ENCODE measurements at regions not wholly inside any gene's neighbourhood (a gene's known extent, or its start where the extent isn't known, plus 50 kb on each side); places are given as distances from the start of the nearest gene placed in this dataset.

GRCh38 chr10:4655406-4655805 is 170.6 kb upstream of the AKR1E2 start:
- DNase-seq (ENCODE audit: extremely low read depth, low read depth) = no peak
- no peak for TF ChIP-seq CTCF (IDR thresholded peaks at IDR 0.05; ENCODE audit: low read depth, low read length)

- TF ChIP-seq CTCF (IDR thresholded peaks at IDR 0.05; ENCODE audit: low read depth, low read length) = no peak
Measured at GRCh38 chr10:4654496-4654895, 171.5 kb upstream of the AKR1E2 start.

GRCh38 chr10:4653160-4653559 is 172.8 kb upstream of the AKR1E2 start:
- TF ChIP-seq CTCF (IDR thresholded peaks at IDR 0.05; ENCODE audit: low read depth, low read length) = no peak
- no peak for DNase-seq (ENCODE audit: extremely low read depth, low read depth)

More at GRCh38 chr10:4654496-4654895, 171.5 kb upstream of the AKR1E2 start:
- no peak for DNase-seq (ENCODE audit: extremely low read depth, low read depth)

GRCh38 chr10:4652111-4653010 is 173.6 kb upstream of the AKR1E2 start:
- TF ChIP-seq CTCF (IDR thresholded peaks at IDR 0.05; ENCODE audit: low read depth, low read length) = no peak
- DNase-seq (ENCODE audit: extremely low read depth, low read depth) = no peak

GRCh38 chr10:4651404-4652037 is 174.5 kb upstream of the AKR1E2 start:
- no peak for TF ChIP-seq CTCF (IDR thresholded peaks at IDR 0.05; ENCODE audit: low read depth, low read length)
- no peak for DNase-seq (ENCODE audit: extremely low read depth, low read depth)

GRCh38 chr10:4650582-4650981 is 175.4 kb upstream of the AKR1E2 start:
- peak; percentile 25 for TF ChIP-seq CTCF (IDR thresholded peaks at IDR 0.05; ENCODE audit: low read depth, low read length)
- peak; percentile 47 for DNase-seq (ENCODE audit: extremely low read depth, low read depth)

GRCh38 chr10:4649886-4650508 is 176.0 kb upstream of the AKR1E2 start:
- no peak for TF ChIP-seq CTCF (IDR thresholded peaks at IDR 0.05; ENCODE audit: low read depth, low read length)
- DNase-seq (ENCODE audit: extremely low read depth, low read depth) = peak; percentile 36

Data from AG09319 (cell line).